ENCODE measurements at regions not wholly inside any gene's neighbourhood (a gene's known extent, or its start where the extent isn't known, plus 50 kb on each side); places are given as distances from the start of the nearest gene placed in this dataset.

DNA sequence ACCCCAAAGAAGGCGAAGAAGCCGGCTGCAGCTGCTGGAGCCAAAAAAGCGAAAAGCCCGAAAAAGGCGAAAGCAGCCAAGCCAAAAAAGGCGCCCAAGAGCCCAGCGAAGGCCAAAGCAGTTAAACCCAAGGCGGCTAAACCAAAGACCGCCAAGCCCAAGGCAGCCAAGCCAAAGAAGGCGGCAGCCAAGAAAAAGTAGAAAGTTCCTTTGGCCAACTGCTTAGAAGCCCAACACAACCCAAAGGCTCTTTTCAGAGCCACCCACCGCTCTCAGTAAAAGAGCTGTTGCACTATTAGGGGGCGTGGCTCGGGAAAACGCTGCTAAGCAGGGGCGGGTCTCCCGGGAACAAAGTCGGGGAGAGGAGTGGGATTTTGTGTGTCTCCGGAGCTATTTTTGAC, 69.6 kb downstream of the HFE start:
- TF ChIP-seq, protein P1, sequence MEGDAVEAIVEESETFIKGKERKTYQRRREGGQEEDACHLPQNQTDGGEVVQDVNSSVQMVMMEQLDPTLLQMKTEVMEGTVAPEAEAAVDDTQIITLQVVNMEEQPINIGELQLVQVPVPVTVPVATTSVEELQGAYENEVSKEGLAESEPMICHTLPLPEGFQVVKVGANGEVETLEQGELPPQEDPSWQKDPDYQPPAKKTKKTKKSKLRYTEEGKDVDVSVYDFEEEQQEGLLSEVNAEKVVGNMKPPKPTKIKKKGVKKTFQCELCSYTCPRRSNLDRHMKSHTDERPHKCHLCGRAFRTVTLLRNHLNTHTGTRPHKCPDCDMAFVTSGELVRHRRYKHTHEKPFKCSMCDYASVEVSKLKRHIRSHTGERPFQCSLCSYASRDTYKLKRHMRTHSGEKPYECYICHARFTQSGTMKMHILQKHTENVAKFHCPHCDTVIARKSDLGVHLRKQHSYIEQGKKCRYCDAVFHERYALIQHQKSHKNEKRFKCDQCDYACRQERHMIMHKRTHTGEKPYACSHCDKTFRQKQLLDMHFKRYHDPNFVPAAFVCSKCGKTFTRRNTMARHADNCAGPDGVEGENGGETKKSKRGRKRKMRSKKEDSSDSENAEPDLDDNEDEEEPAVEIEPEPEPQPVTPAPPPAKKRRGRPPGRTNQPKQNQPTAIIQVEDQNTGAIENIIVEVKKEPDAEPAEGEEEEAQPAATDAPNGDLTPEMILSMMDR (IDR thresholded peaks at IDR 0.05; ENCODE audit: borderline replicate concordance, extremely low read depth, low read length, poor library complexity, severe bottlenecking): no peak
- no peak for TF ChIP-seq EZH2 (IDR thresholded peaks at IDR 0.05; ENCODE audit: borderline replicate concordance, low read depth, low read length, severe bottlenecking)
